Neural progenitor cell (in vitro differentiated cells): ENCODE measurements at regions not wholly inside any gene's neighbourhood (a gene's known extent, or its start where the extent isn't known, plus 50 kb on each side); places are given as distances from the start of the nearest gene placed in this dataset.

Experiments
- DNase-seq: peaks from one replicate; pipeline ENCODE4 v3.0.0-alpha.2; 2016; ENCODE audit warnings: low spot score
- H2AFZ ChIP-seq: fragments of 200-600 bp; sonication (generic); replicated peaks from 2 replicates; pipeline ENCODE4 v1.6.1; 2016; ENCODE audit warnings: antibody characterized with exemption
- H3F3A ChIP-seq: fragments of 200-600 bp; sonication (generic); 2 replicates; pipeline ENCODE4 v1.6.1; 2016; ENCODE audit warnings: antibody characterized with exemption, low read depth
- H3K27ac ChIP-seq: fragments of 200-600 bp; sonication (generic); 2 replicates; pipeline ENCODE4 v1.5.1; 2016; ENCODE audit warnings: mild to moderate bottlenecking
- H3K27me3 ChIP-seq: fragments of 200-600 bp; sonication (generic); 2 replicates; pipeline ENCODE4 v1.6.1; 2016; ENCODE audit warnings: mild to moderate bottlenecking, moderate library complexity
- H3K36me3 ChIP-seq: fragments of 200-600 bp; sonication (generic); 2 replicates; pipeline ENCODE4 v1.5.1; 2016
- H3K4me1 ChIP-seq: fragments of 200-600 bp; sonication (generic); 2 replicates; pipeline ENCODE4 v1.6.1; 2016; ENCODE audit warnings: mixed run types
- H3K4me2 ChIP-seq: fragments of 200-600 bp; sonication (generic); 2 replicates; pipeline ENCODE4 v1.6.1; 2016
- H3K4me3 ChIP-seq: fragments of 200-600 bp; sonication (generic); 2 replicates; pipeline ENCODE4 v1.5.1; 2016
- H3K79me2 ChIP-seq: fragments of 200-600 bp; sonication (generic); 2 replicates; pipeline ENCODE4 v1.6.1; 2016; ENCODE audit warnings: low read depth
- H3K9ac ChIP-seq: fragments of 200-600 bp; sonication (generic); 2 replicates; pipeline ENCODE4 v1.6.1; 2016
- H3K9me3 ChIP-seq: fragments of 200-600 bp; sonication (generic); 2 replicates; pipeline ENCODE4 v1.5.1; 2016; ENCODE audit warnings: low read depth
- H4K20me1 ChIP-seq: fragments of 200-600 bp; sonication (generic); 2 replicates; pipeline ENCODE4 v1.6.1; 2016; ENCODE audit warnings: low read depth
- H3K27ac Mint-ChIP-seq: 3 replicates; pipeline ENCODE4 v1.8.0; 2021; ENCODE audit warnings: mixed read lengths
- H3K27me3 Mint-ChIP-seq: 2 replicates; pipeline ENCODE4 v1.8.0; 2022; ENCODE audit warnings: low read depth, mild to moderate bottlenecking, inconsistent platforms, moderate library complexity, mixed read lengths; ENCODE audit not compliant: insufficient read depth
- H3K36me3 Mint-ChIP-seq: 3 replicates; pipeline ENCODE4 v1.8.0; 2021; ENCODE audit warnings: mixed read lengths
- H3K4me1 Mint-ChIP-seq: 3 replicates; pipeline ENCODE4 v1.8.0; 2021; ENCODE audit warnings: mixed read lengths
- H3K4me3 Mint-ChIP-seq: 3 replicates; pipeline ENCODE4 v1.8.0; 2021; ENCODE audit warnings: mild to moderate bottlenecking, moderate library complexity, mixed read lengths
- H3K9me3 Mint-ChIP-seq: 3 replicates; pipeline ENCODE4 v1.8.0; 2020; ENCODE audit warnings: mixed read lengths
- EZH2 ChIP-seq: fragments of 200-600 bp; sonication (generic); IDR thresholded peaks from 2 replicates; pipeline ENCODE4 v1.6.1; 2017; ENCODE audit warnings: antibody characterized with exemption, mild to moderate bottlenecking, moderate library complexity
- EZH2phosphoT487 ChIP-seq: fragments of 200-600 bp; sonication (generic); IDR thresholded peaks from 2 replicates; pipeline ENCODE4 v1.6.1; 2017; ENCODE audit warnings: antibody characterized with exemption
- TF ChIP-seq, protein P1 (sequence below): fragments of 200-600 bp; sonication (generic); IDR thresholded peaks from 2 replicates; pipeline ENCODE4 v1.5.1; 2017; ENCODE audit warnings: antibody characterized with exemption, mild to moderate bottlenecking

DNA sequence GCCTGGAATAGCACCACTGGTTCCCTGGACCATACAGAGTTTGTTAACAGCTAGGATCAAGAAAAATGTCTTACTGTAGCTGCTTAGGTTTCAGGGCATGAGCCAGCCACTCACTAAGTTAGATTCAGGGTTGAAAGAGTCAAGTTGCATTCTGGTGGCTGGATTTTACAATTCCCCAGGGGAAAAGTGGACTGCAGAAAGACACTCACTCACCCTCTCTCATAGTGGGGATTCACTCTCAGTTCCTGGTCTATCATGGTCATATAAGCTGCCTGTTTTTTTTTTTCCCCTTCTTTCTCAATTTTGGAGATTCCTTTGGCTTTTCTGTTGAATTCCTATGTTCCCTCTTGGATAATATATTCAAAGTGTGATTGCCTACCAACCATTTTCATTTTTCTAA, 744.2 kb upstream of the GRIA3 start:
- H3K4me1 ChIP-seq, result no peaks in the 10 kb centered on the region

DNA sequence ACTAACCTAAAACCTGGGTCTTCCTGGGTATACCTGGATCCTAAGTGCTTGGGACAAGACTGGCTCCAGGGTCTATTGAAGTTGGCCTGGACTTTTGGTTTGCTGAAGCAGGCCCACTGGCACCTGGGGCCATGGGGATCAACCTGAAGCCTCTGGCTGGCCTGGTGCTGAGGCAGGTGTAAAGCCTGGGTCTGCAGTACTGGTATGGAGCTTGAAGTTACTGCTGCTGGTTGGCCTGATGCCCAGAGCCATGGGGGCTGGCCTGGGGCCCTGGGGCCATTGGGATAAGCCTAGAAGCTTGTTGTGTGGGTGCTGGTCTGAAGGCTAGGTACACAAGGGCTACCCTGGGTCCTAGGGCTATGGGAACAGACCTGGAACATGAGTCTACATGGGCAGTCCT, 743.2 kb upstream of the GRIA3 start:
- H2AFZ ChIP-seq, result no peak overlapping the region
- TF ChIP-seq EZH2 (no peak), EZH2phosphoT487 (no peak)
- TF ChIP-seq, protein P1, sequence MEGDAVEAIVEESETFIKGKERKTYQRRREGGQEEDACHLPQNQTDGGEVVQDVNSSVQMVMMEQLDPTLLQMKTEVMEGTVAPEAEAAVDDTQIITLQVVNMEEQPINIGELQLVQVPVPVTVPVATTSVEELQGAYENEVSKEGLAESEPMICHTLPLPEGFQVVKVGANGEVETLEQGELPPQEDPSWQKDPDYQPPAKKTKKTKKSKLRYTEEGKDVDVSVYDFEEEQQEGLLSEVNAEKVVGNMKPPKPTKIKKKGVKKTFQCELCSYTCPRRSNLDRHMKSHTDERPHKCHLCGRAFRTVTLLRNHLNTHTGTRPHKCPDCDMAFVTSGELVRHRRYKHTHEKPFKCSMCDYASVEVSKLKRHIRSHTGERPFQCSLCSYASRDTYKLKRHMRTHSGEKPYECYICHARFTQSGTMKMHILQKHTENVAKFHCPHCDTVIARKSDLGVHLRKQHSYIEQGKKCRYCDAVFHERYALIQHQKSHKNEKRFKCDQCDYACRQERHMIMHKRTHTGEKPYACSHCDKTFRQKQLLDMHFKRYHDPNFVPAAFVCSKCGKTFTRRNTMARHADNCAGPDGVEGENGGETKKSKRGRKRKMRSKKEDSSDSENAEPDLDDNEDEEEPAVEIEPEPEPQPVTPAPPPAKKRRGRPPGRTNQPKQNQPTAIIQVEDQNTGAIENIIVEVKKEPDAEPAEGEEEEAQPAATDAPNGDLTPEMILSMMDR, result no peak
- H3K79me2 ChIP-seq, result no peaks in the 10 kb centered on the region

More for the DNA sequence above, 744.2 kb upstream of the GRIA3 start:
- Histone ChIP-seq H3K9ac (no peak overlapping the region), H3K36me3 (no peaks in the 10 kb centered on the region), H3K79me2 (no peaks in the 10 kb centered on the region), H4K20me1 (no peaks in the 10 kb centered on the region), H3K27me3 (no peaks in the 10 kb centered on the region), H3K27ac (no peak overlapping the region), H3F3A (no peaks in the 10 kb centered on the region), H3K9me3 (peaks cover 10% of the 10 kb centered on the region), H3K4me2 (no peak overlapping the region), H2AFZ (no peak overlapping the region), H3K4me3 (no peak overlapping the region)
- Mint-ChIP-seq H3K9me3 (peaks cover 13% of the 10 kb centered on the region), H3K4me1 (no peaks in the 10 kb centered on the region), H3K27me3 (no peaks in the 10 kb centered on the region), H3K4me3 (no peak overlapping the region), H3K27ac (no peak overlapping the region), H3K36me3 (peaks cover 2% of the 10 kb centered on the region)
- no peak for DNase-seq
- no peak for TF ChIP-seq EZH2

DNA sequence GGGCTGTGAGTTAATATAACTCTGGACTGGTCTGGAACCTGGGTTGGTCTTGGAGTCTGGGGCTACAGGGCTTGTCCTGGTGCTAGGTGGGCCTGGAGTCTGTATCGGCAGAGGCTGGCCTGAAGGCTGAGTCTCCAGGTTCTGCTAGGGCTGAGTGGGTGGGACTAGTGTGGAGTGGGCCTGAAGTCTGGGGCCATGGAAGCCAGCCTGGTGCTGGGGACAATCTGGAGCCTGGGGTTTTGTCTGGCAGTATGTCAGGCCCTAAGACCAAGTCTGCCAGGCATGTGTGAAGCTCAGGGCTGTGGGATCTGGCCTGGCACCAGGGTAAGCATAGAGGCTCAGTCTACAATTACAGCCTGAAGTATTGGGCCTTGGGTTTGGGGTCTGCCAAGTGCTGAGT, 742.6 kb upstream of the GRIA3 start:
- Mint-ChIP-seq H3K9me3 (peaks cover 13% of the 10 kb centered on the region), H3K4me1 (no peaks in the 10 kb centered on the region), H3K27me3 (peaks cover 4% of the 10 kb centered on the region), H3K4me3 (no peak overlapping the region), H3K27ac (no peak overlapping the region), H3K36me3 (peaks cover 2% of the 10 kb centered on the region)
- Histone ChIP-seq H3K9me3 (peaks cover 8% of the 10 kb centered on the region), H3K27me3 (no peaks in the 10 kb centered on the region), H3K27ac (no peak overlapping the region), H3K79me2 (no peaks in the 10 kb centered on the region), H3K4me2 (no peak overlapping the region), H3K9ac (no peak overlapping the region), H3K4me3 (no peak overlapping the region), H4K20me1 (no peaks in the 10 kb centered on the region), H3K36me3 (no peaks in the 10 kb centered on the region), H3K4me1 (no peaks in the 10 kb centered on the region), H2AFZ (no peak overlapping the region), H3F3A (no peaks in the 10 kb centered on the region)
- no peak for DNase-seq
- TF ChIP-seq, protein P1, result no peak
- TF ChIP-seq EZH2 (no peak), EZH2phosphoT487 (no peak)

More for the DNA sequence above, 743.2 kb upstream of the GRIA3 start:
- no peaks in the 10 kb centered on the region for H3K36me3 ChIP-seq
- H3K4me2 ChIP-seq, result no peak overlapping the region
- Mint-ChIP-seq H3K27ac (no peak overlapping the region), H3K27me3 (no peaks in the 10 kb centered on the region), H3K4me3 (no peak overlapping the region), H3K4me1 (no peaks in the 10 kb centered on the region), H3K36me3 (peaks cover 2% of the 10 kb centered on the region), H3K9me3 (peaks cover 13% of the 10 kb centered on the region)
- no peaks in the 10 kb centered on the region for H3K4me1 ChIP-seq
- no peak for DNase-seq
- H3K4me3 ChIP-seq, result no peak overlapping the region
- no peaks in the 10 kb centered on the region for H3F3A ChIP-seq
- no peaks in the 10 kb centered on the region for H4K20me1 ChIP-seq
- H3K27ac ChIP-seq, result no peak overlapping the region
- H3K9me3 ChIP-seq, result peaks cover 10% of the 10 kb centered on the region
- no peaks in the 10 kb centered on the region for H3K27me3 ChIP-seq
- no peak overlapping the region for H3K9ac ChIP-seq

DNA sequence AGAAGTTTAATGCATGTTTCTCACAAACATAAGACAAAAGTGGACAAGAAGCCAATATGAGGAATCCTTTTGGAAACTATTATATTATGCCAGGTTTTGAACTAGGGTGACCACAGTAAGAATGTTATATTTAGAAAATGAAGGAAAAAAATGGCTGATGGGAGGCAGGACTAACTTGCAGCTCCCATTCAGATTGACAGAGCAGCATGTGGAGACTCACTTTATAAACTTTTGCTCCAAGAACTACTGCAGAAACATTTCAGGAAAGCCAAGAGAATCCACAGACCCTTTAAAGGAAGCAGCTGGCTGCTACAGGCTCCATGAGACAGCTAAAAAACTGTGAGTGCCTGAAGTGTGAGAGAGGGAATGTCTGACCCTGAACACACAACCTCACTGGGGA, 738.6 kb upstream of the GRIA3 start:
- H3K9me3 ChIP-seq, result peaks cover 4% of the 10 kb centered on the region
- peaks cover 2% of the 10 kb centered on the region for H3K9me3 Mint-ChIP-seq
- H3K36me3 ChIP-seq, result no peaks in the 10 kb centered on the region

More for the DNA sequence above, 738.6 kb upstream of the GRIA3 start:
- Mint-ChIP-seq H3K4me3 (no peak overlapping the region), H3K27me3 (peaks cover 4% of the 10 kb centered on the region), H3K27ac (no peak overlapping the region), H3K4me1 (no peaks in the 10 kb centered on the region), H3K36me3 (no peaks in the 10 kb centered on the region)
- Histone ChIP-seq H3F3A (no peaks in the 10 kb centered on the region), H3K4me1 (no peaks in the 10 kb centered on the region), H3K79me2 (no peaks in the 10 kb centered on the region), H3K27me3 (no peaks in the 10 kb centered on the region), H3K4me2 (no peak overlapping the region), H3K9ac (no peak overlapping the region), H3K4me3 (no peak overlapping the region), H3K27ac (no peak overlapping the region), H4K20me1 (no peaks in the 10 kb centered on the region), H2AFZ (no peak overlapping the region)
- TF ChIP-seq, protein P1, result no peak
- no peak for TF ChIP-seq EZH2phosphoT487
- no peak for DNase-seq
